TTC549 (cell line): ENCODE measurements at regions not wholly inside any gene's neighbourhood (a gene's known extent, or its start where the extent isn't known, plus 50 kb on each side); places are given as distances from the start of the nearest gene placed in this dataset.

Experiments used
- FAIRE-seq: peaks from 2 replicates; lab custom pipeline; 2012; peaks lifted over from hg19 to GRCh38; lab: Jason Lieb, UNC

DNA sequence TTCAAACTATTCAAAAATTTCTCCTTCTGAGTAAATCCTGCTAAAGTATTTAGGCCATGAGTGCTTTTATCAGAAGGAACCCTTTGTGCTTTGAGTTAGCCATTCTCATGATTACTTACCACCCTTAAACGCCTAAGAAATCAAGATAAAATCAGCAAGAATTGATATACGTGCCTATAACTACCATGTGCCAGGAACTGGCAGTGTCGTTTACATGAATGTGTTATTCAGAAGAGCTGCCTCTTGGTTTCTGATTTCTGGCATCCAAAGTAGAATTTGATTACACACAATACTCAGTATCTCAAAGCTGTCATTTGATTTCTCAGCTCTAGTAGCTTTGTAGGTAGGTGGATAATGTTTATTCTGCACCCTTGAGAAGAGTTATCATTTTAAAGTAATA, 351.3 kb upstream of the CCDC54 start:
- FAIRE-seq = no peak

DNA sequence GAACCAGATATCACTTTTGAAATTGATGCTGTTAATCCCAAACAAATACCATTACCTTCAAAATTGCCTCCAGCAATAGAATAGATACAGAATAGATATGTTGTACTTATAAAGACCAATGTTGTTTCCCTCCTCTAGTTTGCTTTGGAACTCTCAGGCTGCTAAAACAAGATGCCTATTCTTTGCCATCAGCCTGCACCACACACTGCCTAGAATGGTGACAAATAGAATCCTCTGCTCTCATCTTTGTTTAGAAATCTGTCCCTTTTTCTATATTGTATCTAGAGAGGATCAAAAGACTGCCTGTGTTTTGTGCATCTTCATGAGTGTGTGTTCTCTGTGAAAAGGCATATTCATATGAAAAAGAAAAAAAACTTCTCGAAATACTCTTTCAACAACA, 349.2 kb upstream of the CCDC54 start:
- FAIRE-seq = no peak

DNA sequence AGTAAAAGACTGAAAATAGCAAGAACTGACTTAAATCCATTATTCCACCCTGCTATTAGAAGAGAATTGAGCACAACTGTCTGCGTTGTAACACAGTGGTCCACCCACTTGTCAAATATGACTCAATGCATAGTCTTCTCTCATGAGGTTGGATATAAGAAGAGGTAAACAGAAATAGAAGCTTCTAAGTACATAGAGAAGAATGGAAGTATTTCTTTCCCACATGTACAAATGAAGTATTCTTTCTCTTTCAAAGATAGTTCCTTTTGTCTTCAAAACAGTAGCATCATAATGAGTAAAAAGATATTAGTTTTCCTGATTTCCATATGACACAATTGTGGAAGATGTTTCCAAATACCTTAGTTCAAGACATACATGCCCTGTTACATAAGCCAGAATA, 348.6 kb upstream of the CCDC54 start:
- FAIRE-seq = no peak

DNA sequence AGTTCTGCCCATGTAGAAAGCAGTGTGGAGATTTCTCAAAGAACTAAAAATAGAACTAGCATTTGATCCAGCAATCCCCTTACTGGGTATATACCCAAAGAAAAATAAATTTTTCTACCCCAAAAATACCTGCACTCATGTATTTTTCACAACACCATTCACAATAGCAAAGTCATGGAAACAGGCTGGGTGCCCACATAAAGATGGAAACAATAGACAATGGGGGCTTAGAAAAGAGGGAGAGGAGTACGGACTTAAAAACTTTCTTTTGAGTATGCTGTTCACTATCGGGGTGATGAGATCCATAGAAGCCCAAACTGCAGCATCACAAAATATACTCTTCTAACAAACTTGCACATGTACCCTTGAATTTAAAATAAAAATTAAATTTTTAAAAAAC, 345.1 kb upstream of the CCDC54 start:
- FAIRE-seq = no peak

DNA sequence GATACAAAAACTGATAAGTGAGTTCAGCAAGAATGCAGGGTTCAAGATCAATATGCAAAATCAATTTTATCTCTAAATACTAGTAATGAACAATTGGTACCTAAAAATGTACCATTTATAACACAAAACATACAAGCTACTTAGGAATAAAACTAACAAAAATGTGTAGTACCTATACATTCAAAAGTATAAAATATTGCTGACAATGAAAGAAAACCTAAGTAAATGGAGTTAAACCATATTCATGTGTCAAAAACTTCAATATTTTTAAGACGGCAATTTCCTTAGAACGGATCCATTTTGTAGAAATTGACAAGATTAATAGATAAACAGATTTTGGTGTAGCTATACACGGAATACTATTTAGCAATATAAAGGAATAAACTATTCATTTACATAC, 343.1 kb upstream of the CCDC54 start:
- no peak for FAIRE-seq

DNA sequence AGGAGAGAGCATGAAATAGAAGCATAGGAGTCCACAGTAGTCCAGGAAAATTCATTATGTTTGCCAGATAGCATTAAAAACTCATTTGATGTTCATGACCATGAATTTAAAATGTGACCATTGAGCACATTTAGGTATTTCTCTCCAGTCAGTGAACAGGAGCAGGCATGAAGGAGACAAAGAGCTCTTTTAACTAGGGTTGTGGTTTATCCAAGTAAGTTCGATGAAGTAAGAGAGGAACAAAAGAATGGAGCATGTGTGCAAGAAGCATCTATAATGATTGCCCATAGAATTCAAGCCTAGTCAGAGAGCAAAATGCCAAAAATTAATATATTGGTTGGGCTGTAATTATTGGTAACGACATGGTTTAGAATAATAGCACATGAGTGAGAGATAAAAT, 342.1 kb upstream of the CCDC54 start:
- no peak for FAIRE-seq

DNA sequence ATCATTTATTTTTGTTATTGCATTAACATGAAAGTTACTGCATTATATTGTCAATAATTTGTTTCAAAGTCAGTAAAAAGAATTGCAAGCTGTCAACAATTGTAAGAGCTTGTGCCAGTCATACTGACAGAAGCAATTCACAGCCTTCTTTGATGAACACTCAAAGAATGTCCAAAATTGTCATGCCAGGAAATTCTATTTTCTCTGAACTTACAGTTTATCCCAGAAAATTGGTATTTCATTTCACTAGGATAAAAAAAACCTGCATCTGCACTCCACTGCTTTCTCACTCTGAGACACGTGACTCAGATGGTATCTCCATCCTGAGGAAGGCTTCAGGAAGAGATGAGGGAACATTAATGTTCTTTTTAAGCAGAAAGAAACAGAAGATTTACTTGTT, 332.6 kb upstream of the CCDC54 start:
- FAIRE-seq = no peak

DNA sequence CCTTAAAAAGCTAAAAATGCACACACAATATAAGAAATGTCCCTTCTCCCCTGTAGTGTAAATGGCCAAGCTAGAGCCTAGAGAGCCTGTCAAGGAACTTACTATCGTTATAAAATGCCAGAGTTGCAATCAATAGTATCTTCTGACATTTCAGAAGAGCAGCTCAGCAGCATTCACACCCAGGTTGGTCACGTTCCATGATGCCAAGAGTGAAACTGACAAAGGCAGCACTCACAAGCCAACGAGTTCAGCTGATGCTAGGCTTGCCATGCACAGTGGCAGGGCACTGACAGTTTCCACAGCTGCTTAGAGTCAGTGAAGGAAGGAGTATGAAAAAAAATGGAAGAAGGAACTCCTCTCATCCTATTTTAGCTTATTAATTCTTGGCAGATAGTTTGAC, 331.4 kb upstream of the CCDC54 start:
- no peak for FAIRE-seq

DNA sequence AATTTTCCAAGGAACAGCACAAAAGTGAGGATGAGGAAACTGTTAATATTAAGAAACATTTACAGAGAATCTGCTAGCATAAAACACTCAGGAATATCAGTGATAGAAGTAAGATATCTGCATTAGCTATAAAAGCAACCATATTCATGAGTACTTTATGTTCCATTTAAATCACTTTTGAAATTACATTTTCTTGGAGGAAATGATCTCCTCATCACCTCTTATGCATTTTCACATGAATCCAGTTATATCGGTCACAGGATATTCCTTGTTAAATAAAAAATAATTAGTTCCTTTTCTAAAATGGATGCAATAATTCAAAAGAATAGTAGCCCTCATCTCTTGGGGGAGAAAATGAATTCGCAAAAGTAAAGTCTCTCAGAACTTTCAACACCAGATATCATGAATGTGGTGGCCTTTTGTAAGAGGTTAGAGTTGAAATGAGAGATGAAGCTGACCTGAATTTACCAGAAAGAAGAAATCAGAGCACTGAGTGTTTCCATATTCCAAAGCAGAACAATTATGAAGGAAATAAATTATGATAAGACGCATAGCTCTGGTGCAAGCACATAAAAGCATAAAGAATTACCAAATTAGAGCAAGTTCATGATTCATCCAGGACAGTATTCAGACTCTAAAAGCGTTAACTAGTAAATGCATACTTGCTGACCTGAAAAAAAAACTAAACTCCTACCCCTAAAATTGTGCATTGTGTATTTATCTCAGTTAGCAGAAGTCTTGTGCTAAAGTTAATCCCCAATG, 321.9 kb upstream of the CCDC54 start:
- no peak for FAIRE-seq

DNA sequence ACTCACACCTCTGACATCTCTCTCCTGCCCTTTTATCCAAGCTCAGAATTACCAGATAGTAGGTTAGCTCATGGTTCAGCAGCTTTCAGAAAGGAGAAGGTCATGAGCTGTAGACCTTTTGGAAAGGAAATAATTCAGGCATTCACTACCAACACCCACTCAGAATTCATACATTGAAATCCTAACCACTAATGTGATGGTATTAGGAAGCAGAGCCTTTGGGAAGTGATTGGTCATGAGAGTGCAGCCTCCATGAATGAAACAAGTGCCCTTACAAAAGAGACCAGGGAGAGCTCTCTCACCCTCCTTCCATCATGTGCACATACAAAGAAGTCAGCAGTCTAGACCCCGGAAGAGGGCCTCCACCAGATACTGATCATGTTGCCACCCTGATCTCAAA, 315.8 kb upstream of the CCDC54 start:
- FAIRE-seq = no peak

DNA sequence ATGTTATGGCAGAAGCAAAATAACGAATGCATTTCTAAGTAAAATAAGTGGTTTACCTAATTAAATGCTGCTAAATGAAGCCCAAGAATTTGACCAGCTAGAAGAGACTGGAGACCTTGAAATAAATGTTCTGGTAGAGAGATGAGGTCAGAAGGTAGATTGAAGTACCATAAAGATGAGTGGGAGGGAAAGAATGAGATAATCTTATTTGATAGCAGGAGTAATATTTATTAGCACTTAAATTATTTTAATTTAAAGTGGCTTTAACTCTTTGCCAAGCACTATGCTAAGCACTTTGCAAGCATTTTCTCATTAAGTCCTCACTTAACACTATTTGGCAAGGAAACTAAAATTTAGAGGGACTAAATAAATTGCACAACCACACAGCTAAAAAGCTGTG, 314.9 kb upstream of the CCDC54 start:
- no peak for FAIRE-seq

DNA sequence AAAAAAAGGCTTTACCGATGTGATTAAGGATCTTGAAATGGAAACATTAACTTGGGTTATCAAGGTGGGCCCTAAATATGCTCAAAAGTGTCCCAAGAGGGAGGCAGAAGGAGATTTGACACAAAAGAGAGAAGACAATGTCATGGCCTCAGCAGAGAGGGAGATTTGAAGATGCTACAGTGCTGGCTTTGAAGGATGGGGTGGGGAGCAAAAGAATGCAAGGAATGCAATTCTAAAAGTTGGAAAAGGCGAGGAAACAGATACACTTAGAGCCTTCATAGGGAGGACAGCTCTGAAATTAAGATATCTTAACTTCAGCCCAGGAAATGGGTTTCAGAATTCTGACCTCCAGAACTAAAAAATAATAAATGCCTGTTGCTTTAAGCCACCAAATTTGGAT, 314.5 kb upstream of the CCDC54 start:
- FAIRE-seq = no peak

DNA sequence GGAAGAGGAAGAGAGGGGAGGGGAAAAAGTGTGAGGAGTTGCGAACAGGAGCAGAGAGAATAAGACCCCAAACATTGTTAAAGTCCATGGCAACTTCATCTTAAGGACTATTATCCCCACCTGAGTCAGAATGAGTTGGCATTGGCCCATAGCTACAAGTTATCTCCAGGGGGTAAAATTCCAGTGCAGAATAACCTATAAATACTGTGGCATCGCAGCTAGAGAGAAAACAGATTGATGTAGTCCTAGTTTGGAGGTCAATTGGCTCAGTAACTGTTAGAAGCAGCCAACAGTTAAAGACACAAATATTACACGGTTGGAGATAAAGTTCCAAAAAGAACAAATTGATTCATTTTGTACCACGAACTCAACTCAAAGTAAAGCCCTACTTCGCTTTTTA, 313.9 kb upstream of the CCDC54 start:
- FAIRE-seq = no peak

DNA sequence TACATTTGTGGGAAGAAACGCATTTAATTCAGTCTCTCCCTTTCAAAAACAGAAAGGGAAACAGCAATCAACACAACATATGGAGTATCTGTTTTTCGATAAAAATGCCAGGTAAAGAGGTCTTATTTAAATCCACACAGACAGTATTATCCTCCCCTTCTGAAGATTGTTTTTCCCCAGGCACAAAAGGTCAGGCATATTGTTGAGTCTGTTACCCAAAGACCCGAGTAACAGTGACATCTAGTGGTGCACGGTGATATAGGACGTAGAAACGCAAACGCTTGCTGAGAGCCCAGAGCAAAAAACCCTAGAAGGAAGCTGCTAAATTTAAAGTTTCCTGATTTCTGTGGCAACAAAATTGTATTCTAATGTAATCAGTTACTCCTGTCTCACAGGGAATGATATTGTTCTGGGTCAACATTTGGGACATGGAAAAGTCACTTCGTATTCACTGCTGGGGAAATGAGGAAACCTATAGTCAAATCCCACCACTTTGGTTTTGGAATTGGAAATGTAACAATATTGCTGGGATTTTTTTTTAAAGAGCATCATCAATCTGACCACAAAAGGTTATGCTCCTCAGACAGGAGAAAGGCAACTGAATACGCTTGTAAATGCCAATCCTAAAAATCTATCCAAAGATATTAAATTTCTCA, 312.7 kb upstream of the CCDC54 start:
- FAIRE-seq = peak; percentile 69

DNA sequence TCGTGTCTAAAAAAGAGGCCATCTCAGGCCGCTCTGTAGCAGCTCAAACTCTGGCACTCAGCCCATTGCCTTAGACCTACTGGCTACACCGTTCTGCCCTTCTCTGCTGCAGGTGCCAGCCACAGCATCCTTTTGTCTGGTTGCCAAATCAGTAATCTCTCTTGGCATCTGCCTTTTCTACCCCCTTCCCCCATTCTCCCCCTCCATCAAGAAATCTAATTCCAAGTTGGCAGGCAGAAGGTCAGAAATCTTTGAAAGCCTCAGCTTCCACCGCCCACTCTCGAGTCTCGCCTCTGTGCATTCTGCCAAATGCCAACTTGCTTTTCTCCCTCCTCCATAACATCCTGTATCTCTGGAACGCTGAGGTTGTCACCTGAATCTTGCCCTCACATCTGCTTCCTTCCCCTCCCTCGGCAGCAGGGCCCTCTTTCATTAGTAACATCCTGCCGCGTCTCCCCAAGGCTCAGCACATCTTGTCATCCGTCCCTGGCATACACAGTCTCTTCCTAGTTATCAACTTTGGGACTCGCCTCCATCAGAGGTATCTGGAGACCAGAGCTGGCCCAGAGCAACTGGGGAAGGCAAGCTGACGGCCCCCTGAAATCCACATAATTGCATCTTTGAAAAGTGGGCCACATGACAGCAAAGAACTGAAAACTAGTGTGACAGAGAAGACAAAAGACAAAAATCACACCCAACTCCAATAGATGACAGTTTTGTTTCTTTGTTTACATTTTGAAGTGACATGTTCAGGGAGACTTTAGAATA, 312.0 kb upstream of the CCDC54 start:
- no peak for FAIRE-seq

DNA sequence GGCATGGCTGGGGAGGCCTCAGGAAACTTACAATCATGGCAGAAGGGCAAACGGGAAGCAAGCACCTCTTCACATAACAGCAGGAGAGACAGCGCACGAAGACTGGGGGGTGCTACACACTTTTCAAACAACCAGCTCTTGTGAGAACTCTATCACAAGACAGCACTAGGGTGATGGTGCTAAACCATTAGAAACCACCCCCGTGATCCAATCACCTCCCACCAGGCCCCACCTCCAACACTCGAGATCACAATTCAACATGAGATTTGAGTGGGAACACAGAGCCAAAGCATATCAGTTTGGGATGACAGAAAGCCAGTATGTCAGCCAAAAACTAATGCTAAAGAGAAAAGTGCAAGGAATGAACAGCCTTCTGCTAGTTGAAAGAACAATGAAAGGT, 309.8 kb upstream of the CCDC54 start:
- no peak for FAIRE-seq

DNA sequence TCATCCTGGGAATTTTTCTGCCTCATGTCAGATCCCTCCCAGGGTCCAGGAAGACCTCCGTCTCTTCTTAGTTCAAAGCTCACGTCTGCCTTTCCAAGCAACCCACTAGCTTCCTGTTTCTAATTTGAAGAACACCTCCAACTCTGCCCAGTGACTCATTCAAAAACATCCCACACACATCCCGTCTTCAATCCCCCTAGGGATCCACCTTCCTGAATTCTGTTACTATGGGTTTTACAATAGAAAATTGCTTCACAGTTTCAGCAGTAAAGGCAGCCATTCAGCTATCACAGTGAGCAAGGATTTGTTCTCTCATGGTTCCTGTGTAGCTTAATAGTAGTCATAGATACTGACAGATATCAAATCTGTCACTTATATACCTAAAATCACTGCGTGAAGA, 308.3 kb upstream of the CCDC54 start:
- FAIRE-seq = no peak

DNA sequence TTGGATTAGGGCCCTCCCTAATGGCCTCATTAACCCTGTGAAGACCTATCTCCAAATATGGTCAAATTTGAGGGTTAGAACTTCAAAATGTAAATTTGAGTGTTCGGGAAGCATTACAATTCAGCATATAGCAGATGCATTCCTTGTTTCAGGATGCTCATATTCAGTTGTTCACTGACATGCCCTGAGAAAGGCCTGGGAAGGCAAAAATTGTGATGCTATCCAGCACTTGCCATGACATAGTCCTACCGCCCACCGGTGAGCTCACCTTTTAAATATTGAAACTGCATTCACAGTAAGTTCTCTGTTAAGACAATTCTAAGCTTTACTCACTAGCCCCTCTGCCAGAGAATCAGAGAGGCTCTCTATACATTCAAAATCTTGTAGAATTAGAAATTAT, 300.3 kb upstream of the CCDC54 start:
- no peak for FAIRE-seq

DNA sequence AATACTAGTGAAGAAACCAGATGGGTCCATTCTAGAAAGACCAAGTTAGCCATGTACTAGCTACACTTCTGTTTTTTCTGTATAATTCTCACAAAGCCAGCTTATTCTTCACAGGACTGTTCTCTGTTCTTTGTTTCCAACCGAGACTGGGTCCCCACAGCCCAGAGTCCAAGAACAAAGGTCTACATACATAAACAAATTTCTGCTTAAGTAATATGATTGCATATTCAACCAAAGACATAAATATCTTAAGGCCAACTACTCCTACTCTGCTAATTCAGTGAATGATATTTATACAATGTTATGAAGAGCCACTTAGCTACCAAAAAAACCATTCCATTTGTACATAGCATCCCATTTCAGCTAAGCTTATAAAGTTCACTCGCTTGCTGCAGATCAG, 299.8 kb upstream of the CCDC54 start:
- no peak for FAIRE-seq

DNA sequence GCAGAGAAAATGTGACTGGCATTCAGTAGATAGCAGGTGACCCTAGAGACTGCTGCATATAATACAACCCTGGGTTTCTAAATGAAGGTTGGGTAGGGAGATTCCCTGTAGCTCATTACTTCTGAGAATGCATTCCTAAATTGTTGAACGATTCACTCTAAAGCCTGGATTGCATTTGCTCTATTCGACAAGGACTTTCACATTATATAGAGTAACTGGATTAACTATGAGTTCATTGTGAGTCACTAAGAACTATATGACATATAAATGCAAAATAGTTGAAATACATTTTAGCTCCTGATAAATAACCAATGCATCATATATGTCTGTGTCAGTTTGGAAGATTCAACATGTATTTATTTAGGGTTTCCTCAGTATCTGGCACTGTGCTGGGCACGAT, 294.7 kb upstream of the CCDC54 start:
- no peak for FAIRE-seq

DNA sequence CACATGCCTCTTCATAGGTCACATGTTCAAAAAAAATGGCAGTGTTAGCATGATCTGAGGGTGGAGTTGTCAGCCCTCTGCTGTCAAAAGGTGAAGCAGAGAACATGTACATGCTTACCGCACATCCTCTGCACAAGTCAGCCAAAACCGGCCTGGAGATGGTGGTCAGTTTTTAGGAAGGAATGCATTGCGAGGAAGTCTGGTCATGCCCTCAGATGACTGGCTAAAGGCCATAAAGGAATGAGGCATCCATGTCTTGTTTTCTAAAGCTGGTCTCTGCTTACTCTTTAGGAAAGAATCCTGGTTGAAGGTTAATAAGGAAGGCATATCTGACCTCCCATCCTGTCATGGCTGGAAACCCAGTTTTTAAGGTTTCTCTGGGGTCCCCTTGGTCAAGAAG, 292.0 kb upstream of the CCDC54 start:
- FAIRE-seq = no peak

DNA sequence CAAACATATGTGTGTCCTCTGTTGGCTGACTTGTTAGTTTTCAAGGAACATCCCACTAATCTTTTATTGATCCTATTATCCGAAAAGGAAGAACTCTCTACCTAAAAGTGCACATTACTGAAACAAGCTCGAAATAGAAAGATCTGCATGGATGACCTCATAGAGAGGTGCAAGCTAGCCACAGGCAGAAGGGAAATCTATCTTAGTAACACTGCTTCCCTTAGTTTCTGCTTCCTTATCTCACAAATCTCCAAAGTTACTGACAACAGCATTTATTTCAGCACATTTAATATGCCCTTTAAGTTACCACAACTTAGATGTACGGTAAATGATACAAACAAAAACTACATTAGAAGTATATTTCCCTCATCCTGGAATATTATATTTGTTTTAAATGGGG, 285.1 kb upstream of the CCDC54 start:
- no peak for FAIRE-seq

DNA sequence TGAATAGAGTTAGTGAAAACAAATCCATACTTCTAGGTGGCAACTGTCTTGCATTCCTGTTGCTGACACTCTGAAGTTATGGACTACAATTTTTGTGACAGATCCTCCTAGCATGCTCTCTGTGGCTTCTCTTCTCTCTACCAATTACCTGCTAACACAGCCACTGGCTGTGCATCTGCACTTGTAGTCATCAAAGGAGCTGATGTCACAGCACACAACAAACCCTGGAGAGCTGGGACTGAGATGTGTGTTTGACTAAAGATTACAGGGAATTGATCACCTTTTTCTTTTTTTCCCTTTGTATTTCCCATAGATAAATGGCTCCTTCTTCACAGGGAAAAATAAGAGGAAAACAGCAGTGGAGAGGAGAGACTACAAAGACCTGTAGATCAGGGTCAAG, 278.4 kb upstream of the CCDC54 start:
- FAIRE-seq = no peak

DNA sequence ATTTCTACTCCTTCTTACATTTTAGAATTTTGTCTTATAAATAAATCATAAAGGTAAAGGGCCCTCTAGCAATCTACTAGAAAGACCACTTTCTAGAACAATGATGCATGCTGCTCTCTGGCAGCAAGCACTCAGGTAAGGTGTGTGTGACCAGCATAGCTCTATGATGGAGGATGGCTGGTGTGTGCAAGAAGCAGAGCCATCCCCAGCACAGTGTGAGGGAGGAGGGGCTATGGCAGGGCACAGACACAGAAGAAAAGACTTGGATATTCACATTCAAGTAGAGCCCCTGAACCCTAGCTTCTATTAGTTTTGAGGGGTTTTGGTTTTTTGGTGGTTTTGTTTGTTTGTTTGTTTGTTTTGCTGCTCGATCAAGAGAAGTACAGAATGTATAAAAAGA, 277.1 kb upstream of the CCDC54 start:
- FAIRE-seq = no peak
